Activated CD8-positive, alpha-beta T cell treated with anti-CD3 and anti-CD28 coated beads for 36 hours (primary cell): ENCODE measurements at regions not wholly inside any gene's neighbourhood (a gene's known extent, or its start where the extent isn't known, plus 50 kb on each side); places are given as distances from the start of the nearest gene placed in this dataset.

Experiments used
- ATAC-seq: fragments of 200-7000 bp; cut with Tn5 transposase; one replicate; pipeline ENCODE4 v1.10.0; 2021; ENCODE audit warnings: mild to moderate bottlenecking, moderate library complexity
- CTCF ChIA-PET: fragments of 350-600 bp; sonication (Branson Sonifier 250); formaldehyde crosslinking; loops from one replicate; lab custom pipeline; 2021; ENCODE audit warnings: antibody characterized with exemption; lab: Charles Lee
- POLR2A ChIA-PET: fragments of 350-600 bp; sonication (Branson Sonifier 250); formaldehyde crosslinking; loops from one replicate; lab custom pipeline; 2021; ENCODE audit warnings: antibody characterized with exemption; lab: Charles Lee
- DNase-seq: peaks from one replicate; pipeline ENCODE4 v3.0.0-alpha.2; 2020
- H3K27ac Mint-ChIP-seq: one replicate; pipeline ENCODE4 v1.8.0; 2021; ENCODE audit warnings: mild to moderate bottlenecking, mixed read lengths
- H3K27me3 Mint-ChIP-seq: one replicate; pipeline ENCODE4 v1.8.0; 2021; ENCODE audit warnings: mixed read lengths
- H3K36me3 Mint-ChIP-seq: one replicate; pipeline ENCODE4 v1.8.0; 2021; ENCODE audit warnings: low read depth, mixed read lengths
- H3K4me1 Mint-ChIP-seq: one replicate; pipeline ENCODE4 v1.8.0; 2021; ENCODE audit warnings: low read depth, mixed read lengths
- H3K4me3 Mint-ChIP-seq: one replicate; pipeline ENCODE4 v1.8.0; 2021; ENCODE audit warnings: mild to moderate bottlenecking, moderate library complexity, mixed read lengths
- H3K9me3 Mint-ChIP-seq: one replicate; pipeline ENCODE4 v1.8.0; 2021; ENCODE audit warnings: mixed read lengths
- intact Hi-C: fragments of 100-400 bp; cut with micrococcal nuclease; formaldehyde crosslinking; loops from one replicate; pipeline ENCODE4 v1.10.0; 2022
- TF ChIP-seq, protein P1 (sequence below): fragments of 200-600 bp; IDR thresholded peaks from one replicate; pipeline ENCODE4 v1.8.0; 2022; ENCODE audit warnings: antibody characterized with exemption, mild to moderate bottlenecking

DNA sequence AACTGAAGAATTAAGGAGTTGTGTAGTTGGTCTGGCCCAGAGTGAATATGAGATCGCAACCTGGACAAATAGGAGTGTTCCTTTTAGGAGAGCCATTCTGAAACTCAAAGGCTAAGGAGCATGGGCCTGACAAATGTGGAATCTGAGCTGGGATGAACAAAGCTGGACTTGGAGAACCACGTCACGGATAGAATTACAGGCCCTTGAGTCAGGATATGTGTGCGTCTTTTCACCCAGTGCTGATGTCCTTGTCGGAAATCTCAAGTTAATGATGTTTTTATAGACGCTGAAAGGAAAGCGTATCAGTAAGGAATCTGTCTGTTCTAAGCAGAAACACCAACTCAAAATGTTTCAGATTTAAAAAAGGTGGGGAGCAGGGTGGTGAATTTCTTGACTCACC lies 173.8 kb upstream of the ZKSCAN2 start:
- ChIA-PET POLR2A (no interaction called here), CTCF (no interaction called here)
- TF ChIP-seq, protein P1, sequence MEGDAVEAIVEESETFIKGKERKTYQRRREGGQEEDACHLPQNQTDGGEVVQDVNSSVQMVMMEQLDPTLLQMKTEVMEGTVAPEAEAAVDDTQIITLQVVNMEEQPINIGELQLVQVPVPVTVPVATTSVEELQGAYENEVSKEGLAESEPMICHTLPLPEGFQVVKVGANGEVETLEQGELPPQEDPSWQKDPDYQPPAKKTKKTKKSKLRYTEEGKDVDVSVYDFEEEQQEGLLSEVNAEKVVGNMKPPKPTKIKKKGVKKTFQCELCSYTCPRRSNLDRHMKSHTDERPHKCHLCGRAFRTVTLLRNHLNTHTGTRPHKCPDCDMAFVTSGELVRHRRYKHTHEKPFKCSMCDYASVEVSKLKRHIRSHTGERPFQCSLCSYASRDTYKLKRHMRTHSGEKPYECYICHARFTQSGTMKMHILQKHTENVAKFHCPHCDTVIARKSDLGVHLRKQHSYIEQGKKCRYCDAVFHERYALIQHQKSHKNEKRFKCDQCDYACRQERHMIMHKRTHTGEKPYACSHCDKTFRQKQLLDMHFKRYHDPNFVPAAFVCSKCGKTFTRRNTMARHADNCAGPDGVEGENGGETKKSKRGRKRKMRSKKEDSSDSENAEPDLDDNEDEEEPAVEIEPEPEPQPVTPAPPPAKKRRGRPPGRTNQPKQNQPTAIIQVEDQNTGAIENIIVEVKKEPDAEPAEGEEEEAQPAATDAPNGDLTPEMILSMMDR, result no peak
- no peak for ATAC-seq
- Mint-ChIP-seq H3K4me3 (no peak overlapping the region), H3K27me3 (peaks cover 5% of the 10 kb centered on the region), H3K9me3 (peaks cover 6% of the 10 kb centered on the region), H3K36me3 (no peaks in the 10 kb centered on the region), H3K27ac (no peak overlapping the region), H3K4me1 (no peaks in the 10 kb centered on the region)
- intact Hi-C loops, result no loop called here
- DNase-seq, result no peak

DNA sequence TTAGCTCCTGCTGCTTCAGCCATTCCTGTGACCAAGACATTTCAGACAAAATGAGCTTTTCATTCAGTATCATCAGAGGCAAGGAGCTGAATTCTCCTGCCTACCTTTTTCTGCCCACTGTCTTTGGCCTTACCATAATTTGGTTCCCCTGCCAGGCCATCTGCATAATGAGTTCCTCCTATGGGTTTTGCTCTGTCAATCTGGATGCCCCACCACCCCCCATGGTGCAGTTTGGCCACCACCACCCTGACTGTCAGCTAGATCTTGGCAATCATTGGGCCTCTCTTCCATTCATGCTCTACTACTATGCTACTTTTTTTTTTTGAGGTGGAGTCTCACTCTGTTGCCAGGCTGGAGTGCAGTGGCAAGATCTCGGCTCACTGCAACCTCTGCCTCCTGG lies 169.2 kb upstream of the ZKSCAN2 start:
- Mint-ChIP-seq H3K36me3 (no peaks in the 10 kb centered on the region), H3K27ac (no peak overlapping the region), H3K4me3 (no peak overlapping the region), H3K27me3 (peaks cover 8% of the 10 kb centered on the region), H3K4me1 (no peaks in the 10 kb centered on the region), H3K9me3 (peaks cover 6% of the 10 kb centered on the region)
- ATAC-seq (no peak), DNase-seq (no peak)
- intact Hi-C loops, result no loop called here
- CTCF ChIA-PET, result no interaction called here
- TF ChIP-seq, protein P1, result no peak
- POLR2A ChIA-PET, result no interaction called here

DNA sequence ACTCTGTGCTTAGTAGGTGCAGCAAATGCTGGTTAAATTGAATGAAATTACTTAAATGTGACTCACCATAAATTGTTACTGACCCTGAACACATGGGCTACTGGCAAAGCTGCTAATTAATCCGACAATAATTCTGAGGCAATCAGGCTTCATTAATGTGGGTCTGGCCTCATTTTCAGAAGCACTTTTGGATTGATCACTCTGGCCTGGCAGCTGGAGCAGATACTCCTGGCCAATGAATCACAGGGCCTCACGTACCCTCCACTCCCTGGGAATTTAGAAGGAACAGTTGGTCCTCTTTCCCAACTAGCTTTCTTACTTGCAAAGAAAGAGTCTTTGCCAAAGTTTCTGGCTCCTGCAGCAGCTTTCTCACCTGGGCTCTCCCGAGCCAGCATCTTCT lies 162.0 kb upstream of the ZKSCAN2 start:
- CTCF ChIA-PET, result no interaction called here

DNA sequence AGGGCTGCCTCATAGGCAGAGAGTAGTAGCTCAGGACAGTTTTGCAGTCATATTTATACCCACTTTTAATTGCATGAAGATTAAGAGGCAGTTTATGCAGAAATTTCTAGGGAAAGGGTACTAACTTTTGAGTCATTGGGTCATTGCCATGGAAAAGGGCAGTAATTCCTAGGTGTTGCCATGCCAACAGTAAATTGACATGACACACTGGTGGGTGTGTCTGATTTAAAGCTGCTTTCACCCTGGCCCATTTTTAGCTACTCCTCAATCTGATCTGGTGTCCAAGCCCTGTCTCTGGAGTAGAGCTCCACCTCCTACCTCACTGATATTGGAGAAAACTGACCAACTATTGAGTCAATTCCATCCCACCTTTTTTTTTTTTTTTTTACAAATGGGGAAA lies 161.5 kb upstream of the ZKSCAN2 start:
- intact Hi-C loops, result no loop called here
- Mint-ChIP-seq H3K4me3 (no peak overlapping the region), H3K9me3 (no peaks in the 10 kb centered on the region), H3K36me3 (no peaks in the 10 kb centered on the region), H3K4me1 (no peaks in the 10 kb centered on the region), H3K27me3 (peaks cover 8% of the 10 kb centered on the region), H3K27ac (no peak overlapping the region)
- ChIA-PET CTCF (interaction anchor here (0.6 to 0.7 kb wide), 2 partner anchors 142 to 218 kb away, joined by 3 read pairs; no protein-coding TSS in a partner anchor), POLR2A (no interaction called here)
- ATAC-seq (no peak), DNase-seq (no peak)
- TF ChIP-seq, protein P1, result no peak

More for the DNA sequence above, 162.0 kb upstream of the ZKSCAN2 start:
- no peak for ATAC-seq
- no peak for DNase-seq
- no peaks in the 10 kb centered on the region for H3K36me3 Mint-ChIP-seq
- intact Hi-C loops, result no loop called here
- TF ChIP-seq, protein P1, result no peak
- no peak overlapping the region for H3K27ac Mint-ChIP-seq
- H3K4me1 Mint-ChIP-seq, result no peaks in the 10 kb centered on the region
- POLR2A ChIA-PET, result no interaction called here
- no peak overlapping the region for H3K4me3 Mint-ChIP-seq
- H3K9me3 Mint-ChIP-seq, result no peaks in the 10 kb centered on the region
- peaks cover 8% of the 10 kb centered on the region for H3K27me3 Mint-ChIP-seq

DNA sequence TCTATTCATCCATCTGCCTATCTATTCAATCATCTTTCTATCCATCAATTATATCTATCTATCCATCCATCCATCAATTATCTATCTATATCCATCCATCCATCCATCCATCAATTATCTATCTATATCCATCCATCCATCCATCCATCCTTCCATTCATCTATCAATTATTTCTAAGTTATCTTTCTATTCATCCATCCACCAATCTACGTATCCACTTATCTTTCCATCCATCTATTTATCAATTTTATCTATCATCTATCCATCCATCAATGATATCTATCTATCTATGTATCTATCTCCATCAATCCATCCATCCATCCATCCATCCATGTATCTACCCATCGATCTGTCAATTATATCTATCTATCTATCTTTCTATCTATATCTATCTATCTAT lies 158.4 kb upstream of the ZKSCAN2 start:
- DNase-seq, result no peak
- Mint-ChIP-seq H3K4me1 (no peaks in the 10 kb centered on the region), H3K9me3 (no peaks in the 10 kb centered on the region), H3K4me3 (no peak overlapping the region), H3K27ac (no peak overlapping the region), H3K27me3 (no peaks in the 10 kb centered on the region), H3K36me3 (no peaks in the 10 kb centered on the region)
- ChIA-PET POLR2A (no interaction called here), CTCF (no interaction called here)
- ATAC-seq, result no peak
- intact Hi-C loops, result no loop called here
- TF ChIP-seq, protein P1, result no peak
